H9 (cell line): ENCODE measurements at regions not wholly inside any gene's neighbourhood (a gene's known extent, or its start where the extent isn't known, plus 50 kb on each side); places are given as distances from the start of the nearest gene placed in this dataset.

Experiments used
- DNase-seq: peaks from one replicate; pipeline ENCODE4 v3.0.0-alpha.2; 2017
- H2AFZ ChIP-seq: one replicate; pipeline ENCODE4 v1.6.1; 2013; ENCODE audit warnings: mild to moderate bottlenecking, low read length, control low read depth, moderate library complexity
- H2AK5ac ChIP-seq: 2 replicates; pipeline ENCODE4 v1.6.1; 2013; ENCODE audit warnings: low read length, control low read depth, mixed read lengths; ENCODE audit not compliant: insufficient read length
- H2BK120ac ChIP-seq: one replicate; pipeline ENCODE4 v1.6.1; 2013; ENCODE audit warnings: low read depth, mild to moderate bottlenecking, low read length, control low read depth, inconsistent platforms; ENCODE audit not compliant: poor library complexity, severe bottlenecking
- H2BK12ac ChIP-seq: 2 replicates; pipeline ENCODE4 v1.6.1; 2013; ENCODE audit warnings: low read length, control low read depth, mixed read lengths, low read depth; ENCODE audit not compliant: insufficient read length
- H2BK15ac ChIP-seq: 2 replicates; pipeline ENCODE4 v1.6.1; 2013; ENCODE audit warnings: low read depth, low read length, control low read depth
- H2BK20ac ChIP-seq: one replicate; pipeline ENCODE4 v1.6.1; 2013; ENCODE audit warnings: low read depth, mild to moderate bottlenecking, low read length, control low read depth, inconsistent platforms; ENCODE audit not compliant: poor library complexity, severe bottlenecking
- H2BK5ac ChIP-seq: 2 replicates; pipeline ENCODE4 v1.6.1; 2013; ENCODE audit warnings: low read length, control low read depth, mixed read lengths; ENCODE audit not compliant: insufficient read length
- H3K14ac ChIP-seq: 2 replicates; pipeline ENCODE4 v1.6.1; 2013; ENCODE audit warnings: low read length, control low read depth; ENCODE audit not compliant: insufficient read depth
- H3K18ac ChIP-seq: 2 replicates; pipeline ENCODE4 v1.6.1; 2013; ENCODE audit warnings: low read depth, mild to moderate bottlenecking, mixed read lengths, low read length, control low read depth; ENCODE audit not compliant: insufficient read length
- H3K23ac ChIP-seq: 2 replicates; pipeline ENCODE4 v1.6.1; 2013; ENCODE audit warnings: low read length, control low read depth, mixed read lengths, low read depth; ENCODE audit not compliant: insufficient read length
- H3K23me2 ChIP-seq: 2 replicates; pipeline ENCODE4 v1.6.1; 2013; ENCODE audit warnings: low read depth, mild to moderate bottlenecking, mixed read lengths, low read length, control low read depth; ENCODE audit not compliant: insufficient read length, poor library complexity, severe bottlenecking
- H3K27ac ChIP-seq: 2 replicates; pipeline ENCODE4 v1.5.1; 2013; ENCODE audit warnings: low read length, control low read depth, mixed read lengths, low read depth; ENCODE audit not compliant: insufficient read length
- H3K27me3 ChIP-seq: 2 replicates; pipeline ENCODE4 v1.6.1; 2013; ENCODE audit warnings: low read length, control low read depth, inconsistent platforms; ENCODE audit not compliant: insufficient read depth
- H3K4ac ChIP-seq: 2 replicates; pipeline ENCODE4 v1.6.1; 2013; ENCODE audit warnings: low read depth, mild to moderate bottlenecking, control low read depth, inconsistent platforms, low read length, moderate library complexity
- H3K4me1 ChIP-seq: 2 replicates; pipeline ENCODE4 v1.6.1; 2013; ENCODE audit warnings: low read length, control low read depth, inconsistent platforms; ENCODE audit not compliant: insufficient read depth
- H3K4me2 ChIP-seq: 2 replicates; pipeline ENCODE4 v1.6.1; 2013; ENCODE audit warnings: low read length, control low read depth, mixed read lengths; ENCODE audit not compliant: insufficient read length, insufficient read depth
- H3K56ac ChIP-seq: 2 replicates; pipeline ENCODE4 v1.6.1; 2013; ENCODE audit warnings: low read depth, mild to moderate bottlenecking, mixed read lengths, low read length, control low read depth; ENCODE audit not compliant: insufficient read length
- H3K79me1 ChIP-seq: 2 replicates; pipeline ENCODE4 v1.6.1; 2013; ENCODE audit warnings: low read depth, mild to moderate bottlenecking, moderate library complexity, low read length, control low read depth, inconsistent platforms; ENCODE audit not compliant: insufficient read depth, poor library complexity, severe bottlenecking
- H3K79me2 ChIP-seq: 2 replicates; pipeline ENCODE4 v1.6.1; 2013; ENCODE audit warnings: low read length, control low read depth, inconsistent platforms; ENCODE audit not compliant: insufficient read depth
- H3K9ac ChIP-seq: 2 replicates; pipeline ENCODE4 v1.6.1; 2013; ENCODE audit warnings: low read length, control low read depth, mixed read lengths; ENCODE audit not compliant: insufficient read length; ENCODE audit errors: extremely low read depth
- H3K9me3 ChIP-seq: one replicate; pipeline ENCODE4 v1.6.1; 2013; ENCODE audit warnings: low read depth, low read length, inconsistent platforms; ENCODE audit not compliant: control insufficient read depth
- H3T11ph ChIP-seq: one replicate; pipeline ENCODE4 v1.6.1; 2013; ENCODE audit warnings: mild to moderate bottlenecking, low read length, control low read depth, inconsistent platforms
- H4K20me1 ChIP-seq: one replicate; pipeline ENCODE4 v1.6.1; 2013; ENCODE audit not compliant: control insufficient read depth, insufficient read length, insufficient read depth
- H4K5ac ChIP-seq: 2 replicates; pipeline ENCODE4 v1.6.1; 2013; ENCODE audit warnings: low read depth, mild to moderate bottlenecking, mixed read lengths, low read length, control low read depth; ENCODE audit not compliant: insufficient read length
- H4K8ac ChIP-seq: replicated peaks from 2 replicates; pipeline ENCODE4 v1.6.1; 2013; ENCODE audit warnings: low read length, control low read depth, mixed read lengths, low read depth; ENCODE audit not compliant: insufficient read length
- H4K91ac ChIP-seq: 2 replicates; pipeline ENCODE4 v1.6.1; 2013; ENCODE audit warnings: low read depth, mild to moderate bottlenecking, moderate library complexity, mixed read lengths, low read length, control low read depth; ENCODE audit not compliant: insufficient read length
- H3K27ac Mint-ChIP-seq, 3 experiments: 2 replicates in 2 of 3; 3 replicates in 1 of 3; pipeline ENCODE4 v1.8.0; 2020 to 2021; ENCODE audit warnings: mixed read lengths in 3 of 3, mild to moderate bottlenecking in 1 of 3, moderate library complexity in 1 of 3
- H3K27me3 Mint-ChIP-seq: 2 replicates; pipeline ENCODE4 v1.8.0; 2021; ENCODE audit warnings: low read depth, mild to moderate bottlenecking, moderate library complexity, mixed read lengths
- H3K36me3 Mint-ChIP-seq, 3 experiments: 2 replicates in 2 of 3; 3 replicates in 1 of 3; pipeline ENCODE4 v1.8.0; 2020 to 2021; ENCODE audit warnings: low read depth in 3 of 3, mixed read lengths in 3 of 3; ENCODE audit not compliant: insufficient read depth in 1 of 3
- H3K4me1 Mint-ChIP-seq, 2 experiments: 2 replicates each; pipeline ENCODE4 v1.8.0; 2020; ENCODE audit warnings: mixed read lengths in 2 of 2
- H3K4me3 Mint-ChIP-seq, 2 experiments: 2 replicates in 1 of 2; 3 replicates in 1 of 2; pipeline ENCODE4 v1.8.0; 2020 to 2021; ENCODE audit warnings: mild to moderate bottlenecking in 2 of 2, mixed read lengths in 2 of 2, moderate library complexity in 1 of 2
- H3K9me3 Mint-ChIP-seq, 2 experiments: 2 replicates in 1 of 2; 3 replicates in 1 of 2; pipeline ENCODE4 v1.8.0; 2020; ENCODE audit warnings: mild to moderate bottlenecking in 2 of 2, mixed read lengths in 2 of 2, moderate library complexity in 1 of 2
- WGBS: extraction: QIAGEN DNeasy Blood & Tissue Kit; methylation state at CpG from one replicate; pipeline ENCODE4 v1.1.7; 2013; ENCODE audit warnings: missing lambda C conversion rate, low lambda C conversion rate, mixed read lengths; ENCODE audit not compliant: insufficient read length; ENCODE audit errors: extremely low coverage; 5-methylcytosine and 5-hydroxymethylcytosine counted together
- TF ChIP-seq, protein P1 (sequence below): fragments of 200-600 bp; sonication (generic); conservative IDR thresholded peaks from 3 replicates; pipeline ENCODE4 v1.8.0; 2021; ENCODE audit warnings: antibody characterized with exemption, mild to moderate bottlenecking

DNA sequence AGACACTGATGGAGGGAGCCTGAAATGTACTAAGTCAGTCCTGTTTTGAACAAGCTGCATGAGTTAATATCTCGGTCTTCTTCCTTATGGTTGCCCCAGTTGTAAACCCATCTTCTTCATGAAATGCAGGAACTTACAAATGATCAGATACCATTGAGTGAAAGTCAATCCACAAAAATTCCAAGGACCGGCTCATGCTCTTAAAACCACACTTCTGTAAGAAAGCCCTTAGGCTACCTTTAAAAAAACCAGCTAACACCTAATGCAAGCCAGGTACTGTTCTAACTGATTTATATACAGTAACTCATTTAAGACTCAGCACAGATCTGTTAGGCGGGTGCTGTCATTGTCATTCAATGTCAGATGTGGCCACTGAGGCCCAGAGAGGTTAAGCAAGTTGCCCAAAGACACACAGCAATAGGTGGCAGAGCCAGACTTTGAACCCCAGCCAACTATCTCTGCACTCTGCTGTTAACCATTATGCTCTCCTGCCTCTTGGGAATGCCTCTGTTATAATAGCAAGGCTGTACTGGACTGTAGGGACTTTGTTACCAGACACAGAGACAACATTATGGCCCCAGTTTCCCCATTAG lies 93.4 kb downstream of the C16orf95 start:
- H3K4me1 ChIP-seq, result no peaks in the 10 kb centered on the region
- no peak overlapping the region for H3K27ac Mint-ChIP-seq
- H3K79me2 ChIP-seq, result no peaks in the 10 kb centered on the region
- no peaks in the 10 kb centered on the region for H3K27me3 Mint-ChIP-seq
- H3K9me3 ChIP-seq, result no peaks in the 10 kb centered on the region
- H3K27ac ChIP-seq, result no peak overlapping the region
- no peak overlapping the region for H3T11ph ChIP-seq
- no peaks in the 10 kb centered on the region for H4K20me1 ChIP-seq
- H2BK15ac ChIP-seq, result no peak overlapping the region
- H3K23me2 ChIP-seq, result no peaks in the 10 kb centered on the region
- H2BK20ac ChIP-seq, result no peak overlapping the region
- H3K4me1 Mint-ChIP-seq, result peaks cover 0 to 9% of the 10 kb centered on the region in 2 experiments; a peak in 2 of 4 replicates
- DNase-seq, result no peak
- H3K14ac ChIP-seq, result no peak overlapping the region
- no peak overlapping the region for H4K91ac ChIP-seq
- TF ChIP-seq, protein P1, sequence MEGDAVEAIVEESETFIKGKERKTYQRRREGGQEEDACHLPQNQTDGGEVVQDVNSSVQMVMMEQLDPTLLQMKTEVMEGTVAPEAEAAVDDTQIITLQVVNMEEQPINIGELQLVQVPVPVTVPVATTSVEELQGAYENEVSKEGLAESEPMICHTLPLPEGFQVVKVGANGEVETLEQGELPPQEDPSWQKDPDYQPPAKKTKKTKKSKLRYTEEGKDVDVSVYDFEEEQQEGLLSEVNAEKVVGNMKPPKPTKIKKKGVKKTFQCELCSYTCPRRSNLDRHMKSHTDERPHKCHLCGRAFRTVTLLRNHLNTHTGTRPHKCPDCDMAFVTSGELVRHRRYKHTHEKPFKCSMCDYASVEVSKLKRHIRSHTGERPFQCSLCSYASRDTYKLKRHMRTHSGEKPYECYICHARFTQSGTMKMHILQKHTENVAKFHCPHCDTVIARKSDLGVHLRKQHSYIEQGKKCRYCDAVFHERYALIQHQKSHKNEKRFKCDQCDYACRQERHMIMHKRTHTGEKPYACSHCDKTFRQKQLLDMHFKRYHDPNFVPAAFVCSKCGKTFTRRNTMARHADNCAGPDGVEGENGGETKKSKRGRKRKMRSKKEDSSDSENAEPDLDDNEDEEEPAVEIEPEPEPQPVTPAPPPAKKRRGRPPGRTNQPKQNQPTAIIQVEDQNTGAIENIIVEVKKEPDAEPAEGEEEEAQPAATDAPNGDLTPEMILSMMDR, result no peak
- no peaks in the 10 kb centered on the region for H3K27me3 ChIP-seq
- H3K18ac ChIP-seq, result no peak overlapping the region
- H3K9ac ChIP-seq, result no peak overlapping the region
- no peak overlapping the region for H2BK120ac ChIP-seq
- H4K5ac ChIP-seq, result no peak overlapping the region
- no peak overlapping the region for H4K8ac ChIP-seq
- H3K9me3 Mint-ChIP-seq, result no peaks in the 10 kb centered on the region
- no peak overlapping the region for H3K4me2 ChIP-seq
- H2AK5ac ChIP-seq, result no peak overlapping the region
- H3K4ac ChIP-seq, result no peak overlapping the region
- H3K56ac ChIP-seq, result no peak overlapping the region
- H2AFZ ChIP-seq, result no peak overlapping the region
- H3K23ac ChIP-seq, result no peak overlapping the region
- no CpG with 5 or more reads among the region's 3 CpGs for WGBS
- no peaks in the 10 kb centered on the region for H3K79me1 ChIP-seq
- no peak overlapping the region for H2BK5ac ChIP-seq
- H3K36me3 Mint-ChIP-seq, result no peaks in the 10 kb centered on the region
- no peak overlapping the region for H2BK12ac ChIP-seq
- no peak overlapping the region for H3K4me3 Mint-ChIP-seq
